SK-N-MC (cell line): ENCODE measurements at regions not wholly inside any gene's neighbourhood (a gene's known extent, or its start where the extent isn't known, plus 50 kb on each side); places are given as distances from the start of the nearest gene placed in this dataset.

Experiments used
- EZH2 ChIP-seq: fragments of 200-600 bp; sonication (generic); IDR thresholded peaks from one replicate; pipeline ENCODE4 v1.6.1; 2017; ENCODE audit warnings: antibody characterized with exemption
- POLR2AphosphoS5 ChIP-seq: IDR thresholded peaks from 2 replicates; pipeline ENCODE4 v1.6.1; 2012; ENCODE audit warnings: mild to moderate bottlenecking, low read depth, low read length, borderline replicate concordance

GRCh38 chr6:108744244-108744972 is 103.8 kb upstream of the ARMC2 start:
- TF ChIP-seq POLR2AphosphoS5 (no peak), EZH2 (no peak)
